ENCODE measurements at regions not wholly inside any gene's neighbourhood (a gene's known extent, or its start where the extent isn't known, plus 50 kb on each side); places are given as distances from the start of the nearest gene placed in this dataset.

GRCh38 chr5:172521338-172521932 is 67.1 kb upstream of the SH3PXD2B start:
- TF ChIP-seq EP300 (IDR thresholded peaks at IDR 0.05) (no peak), CTCF (IDR thresholded peaks at IDR 0.05) (no peak), POLR2AphosphoS5 (IDR thresholded peaks at IDR 0.05) (no peak), POLR2A (IDR thresholded peaks at IDR 0.05) (no peak)
